Endodermal cell (in vitro differentiated cells): ENCODE measurements at regions not wholly inside any gene's neighbourhood (a gene's known extent, or its start where the extent isn't known, plus 50 kb on each side); places are given as distances from the start of the nearest gene placed in this dataset.

Source experiments
- DNase-seq: peaks from one replicate; pipeline ENCODE4 v3.0.0-alpha.2; 2017
- H3K27ac ChIP-seq: 2 replicates; pipeline ENCODE4 v1.5.1; 2013; ENCODE audit warnings: mild to moderate bottlenecking, low read depth, low read length, moderate library complexity
- H3K27me3 ChIP-seq: 2 replicates; pipeline ENCODE4 v1.6.1; 2013; ENCODE audit warnings: mild to moderate bottlenecking, low read length, moderate library complexity; ENCODE audit not compliant: insufficient read depth, control insufficient read depth, poor library complexity, severe bottlenecking
- H3K36me3 ChIP-seq: 2 replicates; pipeline ENCODE4 v1.7.0; 2013; ENCODE audit warnings: mild to moderate bottlenecking, low read length, moderate library complexity; ENCODE audit not compliant: control insufficient read depth, insufficient read depth
- H3K4me1 ChIP-seq: one replicate; pipeline ENCODE4 v1.7.0; 2013; ENCODE audit warnings: low read length; ENCODE audit not compliant: control insufficient read depth, insufficient read depth
- H3K4me3 ChIP-seq: 2 replicates; pipeline ENCODE4 v1.5.1; 2013; ENCODE audit warnings: mild to moderate bottlenecking, low read length, moderate library complexity
- H3K9ac ChIP-seq: 2 replicates; pipeline ENCODE4 v1.6.1; 2013; ENCODE audit warnings: mild to moderate bottlenecking, low read length, moderate library complexity; ENCODE audit not compliant: poor library complexity, severe bottlenecking; ENCODE audit errors: extremely low read depth
- H3K9me3 ChIP-seq: 2 replicates; pipeline ENCODE4 v1.6.1; 2013; ENCODE audit warnings: mild to moderate bottlenecking, low read length, moderate library complexity; ENCODE audit not compliant: control insufficient read depth
- H3K27ac Mint-ChIP-seq: 2 replicates; pipeline ENCODE4 v1.8.0; 2020; ENCODE audit warnings: mixed read lengths
- H3K27me3 Mint-ChIP-seq: 2 replicates; pipeline ENCODE4 v1.8.0; 2021; ENCODE audit warnings: mild to moderate bottlenecking, mixed read lengths; ENCODE audit not compliant: insufficient read depth
- H3K36me3 Mint-ChIP-seq: 2 replicates; pipeline ENCODE4 v1.8.0; 2020; ENCODE audit warnings: low read depth, mixed read lengths
- H3K4me1 Mint-ChIP-seq: 2 replicates; pipeline ENCODE4 v1.8.0; 2020; ENCODE audit warnings: mixed read lengths
- H3K4me3 Mint-ChIP-seq: 2 replicates; pipeline ENCODE4 v1.8.0; 2020; ENCODE audit warnings: mild to moderate bottlenecking, moderate library complexity, mixed read lengths
- H3K9me3 Mint-ChIP-seq: 2 replicates; pipeline ENCODE4 v1.8.0; 2020; ENCODE audit warnings: mild to moderate bottlenecking, mixed read lengths
- CTCF ChIP-seq: fragments of 200-600 bp; sonication (generic); conservative IDR thresholded peaks from 2 replicates; pipeline ENCODE4 v1.5.0; 2021; ENCODE audit warnings: antibody characterized with exemption, mild to moderate bottlenecking
- WGBS, 2 experiments: methylation state at CpG; one replicate each; pipeline versions ENCODE4 v1.1.5 to v1.1.7; 2013; ENCODE audit warnings: missing lambda C conversion rate in 2 of 2, mixed read lengths in 1 of 2; ENCODE audit not compliant: insufficient coverage in 1 of 2, insufficient read length in 1 of 2; 5-methylcytosine and 5-hydroxymethylcytosine counted together

DNA sequence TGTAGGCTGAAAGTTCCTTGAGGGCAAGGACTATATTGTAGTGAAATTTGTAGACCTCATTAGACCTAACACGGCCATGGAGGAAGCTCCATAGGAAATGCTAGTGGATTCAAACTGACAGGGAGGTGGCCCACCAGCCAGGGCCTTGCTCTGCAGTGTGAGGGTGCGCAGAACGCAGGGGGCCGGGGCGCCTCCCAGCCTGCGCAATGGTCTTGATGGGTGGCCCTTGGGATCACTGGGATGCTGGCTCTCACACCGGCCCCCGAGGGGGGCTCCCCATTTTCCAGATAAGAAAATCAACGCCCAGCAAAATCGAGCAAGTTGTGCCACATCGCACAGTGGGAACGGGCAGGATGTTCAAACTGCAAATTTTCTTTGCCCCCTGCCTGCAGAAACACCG, 655.4 kb downstream of the GALR1 start:
- 91 to 100% methylated on average over 4 to 13 of the region's 13 CpGs for WGBS, 2 experiments
- no peaks in the 10 kb centered on the region for H3K27me3 Mint-ChIP-seq
- no peak overlapping the region for H3K9ac ChIP-seq

DNA sequence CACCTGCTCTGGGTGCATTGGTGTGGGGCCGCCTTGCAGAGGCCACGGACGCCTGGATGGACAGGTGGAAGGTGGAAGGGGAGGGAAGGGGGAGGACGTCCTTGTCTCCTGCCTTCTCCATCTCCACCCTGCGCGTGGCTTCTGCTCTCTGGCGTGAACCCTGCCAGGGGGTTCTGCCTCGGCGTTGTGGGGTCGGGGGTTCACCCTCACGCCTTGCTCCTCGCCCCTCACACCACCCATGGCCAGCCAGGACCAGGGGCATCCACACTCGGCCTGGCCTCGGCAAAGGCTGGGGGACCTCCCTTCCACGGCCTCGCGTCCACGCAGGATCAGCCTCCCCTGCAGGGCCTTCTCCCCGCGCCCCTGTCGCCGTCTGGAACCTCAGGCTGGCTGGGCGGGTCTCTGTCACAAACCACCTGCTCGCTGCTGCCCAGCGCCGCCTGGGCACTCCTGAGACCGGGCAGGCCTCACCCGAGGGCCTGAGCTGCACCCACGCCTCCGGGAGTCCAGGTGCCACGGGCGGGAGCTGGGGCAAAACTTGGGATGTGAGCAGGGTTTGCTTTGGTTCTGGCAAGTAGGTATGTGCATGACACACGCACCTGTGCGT, 655.9 kb downstream of the GALR1 start:
- 91% methylated on average over 18 to 33 of the region's 34 CpGs for WGBS, 2 experiments
- H3K27ac ChIP-seq, result no peak overlapping the region
- no peak for DNase-seq
- no peaks in the 10 kb centered on the region for H3K9me3 ChIP-seq
- no peak overlapping the region for H3K4me3 ChIP-seq
- no peak for TF ChIP-seq CTCF
- H3K36me3 ChIP-seq, result no peaks in the 10 kb centered on the region
- H3K9me3 Mint-ChIP-seq, result no peaks in the 10 kb centered on the region
- H3K27ac Mint-ChIP-seq, result no peak overlapping the region
- H3K36me3 Mint-ChIP-seq, result no peaks in the 10 kb centered on the region
- no peak overlapping the region for H3K9ac ChIP-seq
- H3K4me3 Mint-ChIP-seq, result no peak overlapping the region
- H3K4me1 ChIP-seq, result no peaks in the 10 kb centered on the region
- H3K27me3 Mint-ChIP-seq, result peaks cover 2% of the 10 kb centered on the region
- H3K27me3 ChIP-seq, result no peaks in the 10 kb centered on the region
- H3K4me1 Mint-ChIP-seq, result peaks cover 7% of the 10 kb centered on the region

More for the DNA sequence above, 655.4 kb downstream of the GALR1 start:
- H3K36me3 ChIP-seq, result no peaks in the 10 kb centered on the region
- no peaks in the 10 kb centered on the region for H3K27me3 ChIP-seq
- Mint-ChIP-seq H3K36me3 (no peaks in the 10 kb centered on the region), H3K4me3 (no peak overlapping the region), H3K27ac (no peak overlapping the region), H3K4me1 (peaks cover 7% of the 10 kb centered on the region), H3K9me3 (no peaks in the 10 kb centered on the region)
- no peaks in the 10 kb centered on the region for H3K9me3 ChIP-seq
- no peak for TF ChIP-seq CTCF
- no peak overlapping the region for H3K4me3 ChIP-seq
- no peak for DNase-seq
- no peak overlapping the region for H3K27ac ChIP-seq
- H3K4me1 ChIP-seq, result no peaks in the 10 kb centered on the region

GRCh38 chr18:77906103-77906892, 656.6 kb downstream of the GALR1 start:
- peak overlapping the region; percentile 20 for H3K27ac Mint-ChIP-seq
- H3K9me3 Mint-ChIP-seq, result no peaks in the 10 kb centered on the region
- Histone ChIP-seq H3K9ac (no peak overlapping the region), H3K27me3 (no peaks in the 10 kb centered on the region), H3K27ac (no peak overlapping the region), H3K9me3 (no peaks in the 10 kb centered on the region), H3K4me3 (no peak overlapping the region), H3K36me3 (no peaks in the 10 kb centered on the region), H3K4me1 (no peaks in the 10 kb centered on the region)
- no peak overlapping the region for H3K4me3 Mint-ChIP-seq
- H3K36me3 Mint-ChIP-seq, result no peaks in the 10 kb centered on the region
- H3K27me3 Mint-ChIP-seq, result peaks cover 2% of the 10 kb centered on the region
- WGBS, 2 experiments, result 85 to 88% methylated on average over 13 to 27 of the region's 27 CpGs
- DNase-seq, result no peak
- no peak for TF ChIP-seq CTCF
- H3K4me1 Mint-ChIP-seq, result peaks cover 7% of the 10 kb centered on the region
